Left ventricle myocardium inferior (tissue), 1 donor: ENCODE measurements at regions not wholly inside any gene's neighbourhood (a gene's known extent, or its start where the extent isn't known, plus 50 kb on each side); places are given as distances from the start of the nearest gene placed in this dataset.

Experiments
- DNase-seq: peaks from one replicate; pipeline ENCODE4 v3.0.0-alpha.2; 2020
- H3K27ac ChIP-seq: fragments of 200-600 bp; replicated peaks from 2 replicates; pipeline ENCODE4 v1.8.0; 2021
- H3K27me3 ChIP-seq: fragments of 200-600 bp; 2 replicates; pipeline ENCODE4 v1.8.0; 2021; ENCODE audit warnings: low read depth
- H3K36me3 ChIP-seq: fragments of 200-600 bp; 2 replicates; pipeline ENCODE4 v1.8.0; 2021
- H3K4me1 ChIP-seq: fragments of 200-600 bp; 2 replicates; pipeline ENCODE4 v1.8.0; 2021
- H3K4me3 ChIP-seq: fragments of 200-600 bp; 2 replicates; pipeline ENCODE4 v1.8.0; 2021; ENCODE audit warnings: mild to moderate bottlenecking, moderate library complexity
- H3K9me3 ChIP-seq: fragments of 200-600 bp; replicated peaks from 2 replicates; pipeline ENCODE4 v1.8.0; 2021
- intact Hi-C: fragments of 100-400 bp; cut with micrococcal nuclease; formaldehyde crosslinking; loops from one replicate; pipeline ENCODE4 v1.11.0; 2022
- TF ChIP-seq, protein P1 (sequence below): fragments of 200-600 bp; IDR thresholded peaks from 2 replicates; pipeline ENCODE4 v1.8.0; 2021; ENCODE audit warnings: antibody characterized with exemption, mild to moderate bottlenecking, borderline replicate concordance
- donor health status: DM: no; HTN: yes; CAD: no; lungs with severe emphysema.

DNA sequence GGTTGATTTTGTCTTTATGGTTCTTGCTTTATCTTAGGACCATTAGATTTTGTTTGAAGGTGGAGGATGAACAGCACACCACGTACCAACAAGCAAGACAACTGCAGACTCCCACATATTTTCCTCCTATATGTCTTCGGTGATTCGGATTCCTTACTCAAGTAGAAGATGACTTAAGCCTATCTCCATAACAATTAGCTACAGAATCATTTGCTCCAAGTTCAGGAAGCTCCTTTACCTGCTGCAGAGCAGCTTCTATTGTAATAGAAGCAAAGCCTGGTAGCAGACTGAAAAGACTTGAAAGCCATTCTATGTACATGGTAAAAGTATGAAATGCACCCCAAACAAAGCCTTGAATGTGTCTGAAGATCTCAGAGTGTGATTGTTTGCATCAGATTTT is 229.0 kb downstream of the SOX2 start:
- Histone ChIP-seq H3K4me3 (no peak overlapping the region), H3K4me1 (no peaks in the 10 kb centered on the region), H3K27ac (no peak overlapping the region), H3K27me3 (peaks cover 6% of the 10 kb centered on the region), H3K9me3 (peaks cover 3% of the 10 kb centered on the region), H3K36me3 (no peaks in the 10 kb centered on the region)
- intact Hi-C loops = no loop called here
- TF ChIP-seq, protein P1, sequence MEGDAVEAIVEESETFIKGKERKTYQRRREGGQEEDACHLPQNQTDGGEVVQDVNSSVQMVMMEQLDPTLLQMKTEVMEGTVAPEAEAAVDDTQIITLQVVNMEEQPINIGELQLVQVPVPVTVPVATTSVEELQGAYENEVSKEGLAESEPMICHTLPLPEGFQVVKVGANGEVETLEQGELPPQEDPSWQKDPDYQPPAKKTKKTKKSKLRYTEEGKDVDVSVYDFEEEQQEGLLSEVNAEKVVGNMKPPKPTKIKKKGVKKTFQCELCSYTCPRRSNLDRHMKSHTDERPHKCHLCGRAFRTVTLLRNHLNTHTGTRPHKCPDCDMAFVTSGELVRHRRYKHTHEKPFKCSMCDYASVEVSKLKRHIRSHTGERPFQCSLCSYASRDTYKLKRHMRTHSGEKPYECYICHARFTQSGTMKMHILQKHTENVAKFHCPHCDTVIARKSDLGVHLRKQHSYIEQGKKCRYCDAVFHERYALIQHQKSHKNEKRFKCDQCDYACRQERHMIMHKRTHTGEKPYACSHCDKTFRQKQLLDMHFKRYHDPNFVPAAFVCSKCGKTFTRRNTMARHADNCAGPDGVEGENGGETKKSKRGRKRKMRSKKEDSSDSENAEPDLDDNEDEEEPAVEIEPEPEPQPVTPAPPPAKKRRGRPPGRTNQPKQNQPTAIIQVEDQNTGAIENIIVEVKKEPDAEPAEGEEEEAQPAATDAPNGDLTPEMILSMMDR = no peak
- no peak for DNase-seq

DNA sequence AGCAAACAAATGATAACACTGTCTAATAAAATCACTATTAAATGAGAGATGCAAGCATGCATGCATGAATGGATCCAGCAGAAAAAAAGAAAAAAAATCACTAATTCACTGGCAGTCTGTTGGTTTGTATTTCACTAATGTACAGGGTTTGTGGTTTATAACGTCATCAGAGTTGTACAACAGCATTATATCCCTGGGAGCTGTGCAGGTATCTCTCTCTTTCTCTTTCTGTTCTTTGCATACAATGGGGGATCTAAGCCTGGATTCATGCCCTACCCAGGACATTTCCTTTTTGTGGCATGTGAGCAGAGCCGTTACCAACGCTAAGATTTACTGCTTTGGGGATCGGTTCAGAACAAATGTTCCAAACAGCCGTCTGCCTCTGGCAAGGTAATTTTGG is 229.5 kb downstream of the SOX2 start:
- Histone ChIP-seq H3K4me1 (no peaks in the 10 kb centered on the region), H3K27ac (no peak overlapping the region), H3K36me3 (no peaks in the 10 kb centered on the region), H3K4me3 (no peak overlapping the region), H3K27me3 (peaks cover 6% of the 10 kb centered on the region), H3K9me3 (no peaks in the 10 kb centered on the region)
- DNase-seq = no peak
- intact Hi-C loops = no loop called here
- TF ChIP-seq, protein P1 = no peak

DNA sequence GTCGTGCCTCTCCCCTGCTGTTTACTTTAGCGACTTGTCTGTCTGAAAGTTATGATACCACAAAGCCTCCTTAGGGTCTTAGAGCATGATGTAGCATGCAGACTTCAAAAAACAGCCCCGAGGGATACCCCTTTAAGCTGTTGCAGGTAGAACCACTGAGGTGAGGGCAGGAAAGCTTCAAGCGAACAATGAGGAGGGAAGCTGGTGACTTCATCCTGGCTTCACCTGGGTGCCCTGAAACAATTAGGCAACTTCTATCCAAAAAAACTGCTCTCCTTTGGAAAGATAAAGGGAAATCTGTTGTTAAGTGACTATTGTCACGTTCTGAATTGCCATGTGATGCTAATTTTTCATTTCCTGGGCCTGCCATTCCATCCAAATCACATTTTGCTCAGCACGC is 231.6 kb downstream of the SOX2 start:
- no peak for DNase-seq
- Histone ChIP-seq H3K27ac (no peak overlapping the region), H3K4me3 (no peak overlapping the region), H3K27me3 (peaks cover 6% of the 10 kb centered on the region), H3K9me3 (no peaks in the 10 kb centered on the region), H3K36me3 (no peaks in the 10 kb centered on the region), H3K4me1 (no peaks in the 10 kb centered on the region)
- intact Hi-C loops = no loop called here
- TF ChIP-seq, protein P1 = no peak

DNA sequence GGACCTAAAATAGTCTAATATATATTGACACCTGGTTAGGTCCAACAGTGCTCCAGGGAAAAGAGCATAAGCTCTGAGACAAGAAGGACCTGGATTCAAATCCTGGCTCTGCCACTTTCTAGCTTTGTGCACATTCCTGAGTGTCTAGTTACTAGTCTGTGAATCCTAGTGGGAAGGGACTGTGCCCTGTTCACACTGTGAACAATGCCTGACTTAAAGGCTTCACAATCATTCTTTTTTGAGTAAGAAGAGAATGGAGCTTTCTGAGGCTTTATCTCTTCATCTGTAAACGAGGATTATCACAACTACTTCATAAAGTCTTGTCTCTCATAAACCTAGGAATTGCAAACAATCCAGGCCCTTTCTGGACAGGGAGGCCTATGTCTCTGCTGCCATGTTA is 235.9 kb downstream of the SOX2 start:
- no peak for DNase-seq
- TF ChIP-seq, protein P1 = no peak

DNA sequence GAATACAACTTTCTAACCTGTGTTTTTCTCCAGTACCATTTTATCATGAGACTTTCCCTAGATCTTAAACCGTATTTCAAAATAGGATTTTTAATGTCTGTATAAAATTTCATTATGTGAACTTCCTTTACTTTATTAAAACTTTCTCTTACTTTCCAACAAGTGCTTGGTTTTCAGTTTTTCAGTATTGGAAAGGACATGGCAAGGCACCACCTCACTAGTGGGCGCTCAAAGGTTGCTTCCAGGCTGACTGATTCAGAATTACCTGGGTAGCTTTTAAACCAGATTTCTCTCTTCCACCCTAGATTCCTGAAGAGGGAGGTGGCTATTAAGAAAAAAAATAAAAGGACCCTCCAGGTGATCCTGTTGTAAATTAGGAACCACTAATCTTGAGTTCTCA is 236.6 kb downstream of the SOX2 start:
- intact Hi-C loops = no loop called here
- H3K27me3 ChIP-seq = no peaks in the 10 kb centered on the region
- H3K9me3 ChIP-seq = no peaks in the 10 kb centered on the region
- no peaks in the 10 kb centered on the region for H3K4me1 ChIP-seq
- TF ChIP-seq, protein P1 = no peak
- no peak overlapping the region for H3K4me3 ChIP-seq
- no peaks in the 10 kb centered on the region for H3K36me3 ChIP-seq
- DNase-seq = no peak
- H3K27ac ChIP-seq = no peak overlapping the region

More for the DNA sequence above, 235.9 kb downstream of the SOX2 start:
- no peak overlapping the region for H3K27ac ChIP-seq
- H3K4me1 ChIP-seq = no peaks in the 10 kb centered on the region
- H3K36me3 ChIP-seq = no peaks in the 10 kb centered on the region
- intact Hi-C loops = no loop called here
- no peaks in the 10 kb centered on the region for H3K27me3 ChIP-seq
- no peak overlapping the region for H3K4me3 ChIP-seq
- H3K9me3 ChIP-seq = no peaks in the 10 kb centered on the region

DNA sequence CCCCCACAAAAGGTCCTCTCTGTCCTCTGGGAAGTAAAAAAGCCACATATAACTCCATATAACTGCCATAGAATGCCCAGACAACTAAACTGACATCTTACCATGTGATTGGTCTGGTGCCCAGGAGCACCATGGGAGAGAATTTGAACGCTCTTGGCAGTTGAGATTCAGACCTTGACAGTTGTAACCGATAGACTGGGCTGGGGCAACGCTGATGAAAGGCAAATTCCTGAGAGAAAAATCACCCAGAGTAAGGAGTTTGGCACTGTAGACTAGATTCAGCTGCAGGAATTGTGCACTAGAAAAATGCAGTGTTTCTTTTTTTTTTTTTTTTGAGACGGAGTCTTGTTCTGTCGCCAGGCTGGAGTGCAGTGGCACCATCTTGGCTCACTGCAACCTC is 240.5 kb downstream of the SOX2 start:
- Histone ChIP-seq H3K4me1 (no peaks in the 10 kb centered on the region), H3K27me3 (no peaks in the 10 kb centered on the region), H3K4me3 (no peak overlapping the region), H3K9me3 (no peaks in the 10 kb centered on the region), H3K27ac (no peak overlapping the region), H3K36me3 (no peaks in the 10 kb centered on the region)
- intact Hi-C loops = no loop called here
- no peak for DNase-seq
- TF ChIP-seq, protein P1 = no peak
